ENCODE measurements at regions not wholly inside any gene's neighbourhood (a gene's known extent, or its start where the extent isn't known, plus 50 kb on each side); places are given as distances from the start of the nearest gene placed in this dataset.

- no peak for TF ChIP-seq POLR2AphosphoS5 (IDR thresholded peaks at IDR 0.05; ENCODE audit: low read depth, low read length)
- no peak for TF ChIP-seq POLR2A (IDR thresholded peaks at IDR 0.05; ENCODE audit: low read depth, low read length)
- TF ChIP-seq POU2F2 (IDR thresholded peaks at IDR 0.05; ENCODE audit: low read depth, low read length): no peak
- no peak for TF ChIP-seq TAF1 (IDR thresholded peaks at IDR 0.05; ENCODE audit: low read depth, low read length)
- TF ChIP-seq SPI1 (IDR thresholded peaks at IDR 0.05; ENCODE audit: low read depth, low read length): no peak
- no peak for TF ChIP-seq PAX5 (IDR thresholded peaks at IDR 0.05; ENCODE audit: insufficient read depth, low read length, severe bottlenecking)
Measured at GRCh38 chr6:111984081-111984480, 69.8 kb upstream of the CCN6 start.
